Ureter (tissue), 1 donor: ENCODE measurements at regions not wholly inside any gene's neighbourhood (a gene's known extent, or its start where the extent isn't known, plus 50 kb on each side); places are given as distances from the start of the nearest gene placed in this dataset.
"Not testable (repeated sequence)": the region's sequence is repeated elsewhere in the genome, so short reads cannot be mapped to it uniquely, and the experiment has no call there.

ENCODE experiments used
- DNase-seq: peaks from one replicate; pipeline ENCODE4 v3.0.0-alpha.2; 2020; ENCODE audit warnings: low spot score
- donor health status: DM: yes; HTN: yes; CAD: no.

DNA sequence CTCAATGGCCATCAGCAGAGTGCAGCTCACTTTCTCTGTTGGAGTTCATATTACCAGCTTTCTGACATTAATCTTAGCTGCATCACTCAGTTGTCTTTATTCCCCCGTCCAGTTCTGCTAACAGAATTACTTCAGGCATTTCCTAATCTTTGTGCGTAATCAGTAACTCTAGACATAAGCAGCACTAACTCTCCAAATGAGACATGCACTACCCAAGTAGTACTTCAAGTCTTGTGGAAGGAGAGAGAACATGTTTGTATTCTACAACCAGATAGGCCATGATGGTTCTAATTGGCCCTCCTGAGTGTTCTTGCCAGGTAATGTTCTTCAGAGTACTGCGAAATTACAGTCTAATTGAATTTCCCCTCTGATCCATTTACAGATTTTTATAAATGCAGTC, 448.5 kb upstream of the RPS6KA3 start:
- DNase-seq, result no peak

DNA sequence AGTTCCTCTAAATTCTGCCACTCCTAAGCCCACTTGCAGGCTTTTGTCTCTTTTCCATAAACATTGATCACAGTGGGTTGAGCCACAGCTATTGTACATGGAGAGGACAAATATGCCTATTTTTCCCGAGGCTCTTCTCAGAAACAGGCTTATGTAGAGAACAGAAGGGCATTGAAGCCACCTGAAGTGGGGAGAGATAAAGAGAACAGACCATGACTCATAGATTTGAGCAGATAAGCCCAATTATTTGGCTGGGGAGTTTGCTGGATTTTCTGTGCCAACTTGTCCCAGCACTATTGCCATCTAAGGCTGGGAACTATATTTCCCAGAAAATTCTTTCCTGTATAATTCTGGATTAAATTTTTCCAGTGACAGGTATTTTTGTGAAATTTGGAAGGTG, 446.1 kb upstream of the RPS6KA3 start:
- no peak for DNase-seq

DNA sequence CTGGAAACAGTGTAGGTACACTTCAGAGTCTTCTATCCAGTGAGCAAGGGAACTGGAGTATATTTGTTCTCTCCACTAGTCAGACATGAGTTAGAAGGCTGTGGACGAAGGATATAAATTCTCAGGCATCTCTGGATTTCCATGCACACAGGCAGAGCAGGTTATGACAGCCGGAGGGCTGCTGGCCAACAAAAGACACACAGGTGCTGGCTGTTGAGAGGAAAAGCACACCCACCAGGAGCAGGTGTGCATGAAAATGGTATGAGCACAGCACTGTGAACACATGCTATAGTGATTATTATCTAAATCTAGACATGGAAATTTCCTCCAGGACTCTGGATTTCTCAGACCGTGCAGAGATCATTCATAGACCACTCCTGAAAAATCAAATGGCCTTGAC, 444.7 kb upstream of the RPS6KA3 start:
- DNase-seq, result no peak

DNA sequence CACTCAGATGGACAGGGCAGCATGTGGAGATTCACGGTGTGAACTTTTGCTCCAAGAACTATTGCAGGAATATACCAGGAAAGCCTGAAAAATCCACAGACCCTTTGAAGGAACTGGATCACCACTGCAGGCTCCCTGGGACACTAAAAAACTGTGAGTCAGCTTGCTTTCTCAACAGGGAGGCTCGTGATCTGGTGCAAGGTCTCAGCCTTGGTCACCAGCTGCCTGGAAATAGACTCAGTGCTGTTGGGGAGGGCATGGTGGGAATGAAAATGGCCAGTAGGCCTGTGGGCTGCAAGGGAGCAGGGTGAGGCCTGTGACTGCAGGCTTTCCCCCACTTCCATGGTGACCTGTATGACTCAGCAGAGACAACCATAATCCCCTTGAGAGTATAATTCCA, 426.4 kb upstream of the RPS6KA3 start:
- no peak for DNase-seq

DNA sequence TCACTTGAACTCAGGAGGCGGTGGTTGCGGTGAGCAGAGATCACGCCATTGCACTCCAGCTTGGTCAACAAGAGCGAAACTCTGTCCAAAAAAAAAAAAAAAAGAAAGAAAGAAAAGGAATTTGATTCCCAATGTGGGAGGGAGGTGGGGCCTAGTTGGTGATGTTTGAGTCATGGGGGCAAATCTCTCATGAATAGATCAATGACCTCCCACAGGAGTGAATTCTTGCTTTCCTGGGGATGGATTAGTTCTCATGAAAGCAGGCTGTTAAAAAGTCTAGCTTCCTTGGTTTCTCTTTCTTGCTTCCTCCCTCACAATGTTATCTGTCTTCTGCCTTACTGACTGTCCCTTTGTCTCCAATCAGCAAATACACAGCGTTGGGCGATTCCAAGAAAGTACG, 419.5 kb upstream of the RPS6KA3 start:
- no peak for DNase-seq

DNA sequence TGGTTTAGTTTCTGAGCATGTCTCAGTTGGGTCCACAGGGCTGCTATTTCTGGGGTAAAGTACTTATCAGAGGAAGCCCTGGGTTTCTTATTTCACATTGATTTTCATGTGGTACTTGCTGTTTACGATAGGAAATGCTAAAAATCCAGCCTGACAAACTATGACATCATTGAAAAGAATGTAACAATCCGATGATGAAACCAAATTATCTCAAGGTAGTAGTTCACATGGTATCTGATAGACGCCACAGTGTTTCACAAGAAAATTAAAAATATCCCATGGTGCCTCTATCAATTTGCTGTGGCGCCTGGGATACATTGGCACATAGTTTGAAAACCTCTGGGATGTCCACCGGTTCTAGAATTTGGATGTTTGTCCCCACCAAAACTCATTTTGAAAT, 418.9 kb upstream of the RPS6KA3 start:
- DNase-seq, result no peak

DNA sequence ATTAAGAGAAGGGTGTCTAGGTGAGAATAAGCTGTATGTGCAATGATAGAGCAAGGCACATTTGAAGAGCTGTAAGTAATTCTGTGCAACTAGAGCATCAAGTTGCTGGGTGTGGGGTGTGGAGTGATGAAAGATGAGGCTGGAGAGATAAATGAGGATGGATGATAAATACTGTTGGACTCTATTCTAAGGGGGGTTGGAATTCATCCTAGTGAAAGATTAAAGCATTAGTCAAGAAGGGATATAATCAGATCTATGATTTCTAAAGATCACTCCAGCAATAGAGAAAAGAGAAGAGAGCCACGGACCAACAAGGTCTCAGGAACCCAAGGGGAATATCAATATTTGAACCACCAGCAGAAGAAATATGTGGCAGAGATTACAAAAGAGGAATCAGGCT, 415.0 kb upstream of the RPS6KA3 start:
- DNase-seq, result no peak

DNA sequence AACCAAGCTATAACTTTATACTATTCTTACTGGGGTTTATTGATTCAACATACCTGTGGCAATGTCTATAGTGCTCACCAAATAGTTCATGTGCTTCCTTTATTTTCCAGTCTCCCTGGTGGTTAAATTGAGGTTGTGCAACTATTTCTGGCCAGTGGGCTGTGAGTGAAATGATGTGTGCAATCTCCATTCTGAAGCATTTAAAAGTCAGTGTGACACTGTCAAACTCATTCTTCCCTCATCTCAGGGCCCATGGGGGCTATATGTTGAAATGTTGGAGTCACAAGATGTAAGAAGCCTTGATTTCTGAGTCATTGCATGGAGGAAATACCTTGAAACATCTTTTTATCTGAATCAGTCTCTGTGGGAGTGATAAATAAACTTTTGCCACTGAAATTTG, 414.3 kb upstream of the RPS6KA3 start:
- DNase-seq, result no peak

DNA sequence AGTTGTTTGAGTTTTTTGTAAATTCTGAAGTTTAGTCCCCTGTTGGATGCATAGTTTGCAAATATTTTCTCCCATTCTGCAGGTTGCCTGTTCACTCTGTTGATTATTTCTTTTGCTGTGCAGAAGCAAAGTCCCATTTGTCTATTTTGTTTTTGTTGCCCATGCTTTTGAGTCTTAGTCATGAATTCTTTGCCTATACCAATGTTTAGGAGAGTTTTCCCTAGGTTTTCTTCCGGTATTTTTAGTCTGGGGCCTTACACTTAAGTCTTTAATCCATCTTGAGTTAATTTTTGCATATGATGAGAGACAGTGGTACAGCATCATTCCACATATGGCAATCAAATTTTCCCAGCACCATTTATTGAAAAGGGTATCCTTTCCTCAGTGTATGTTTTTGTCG, 405.8 kb upstream of the RPS6KA3 start:
- no peak for DNase-seq

DNA sequence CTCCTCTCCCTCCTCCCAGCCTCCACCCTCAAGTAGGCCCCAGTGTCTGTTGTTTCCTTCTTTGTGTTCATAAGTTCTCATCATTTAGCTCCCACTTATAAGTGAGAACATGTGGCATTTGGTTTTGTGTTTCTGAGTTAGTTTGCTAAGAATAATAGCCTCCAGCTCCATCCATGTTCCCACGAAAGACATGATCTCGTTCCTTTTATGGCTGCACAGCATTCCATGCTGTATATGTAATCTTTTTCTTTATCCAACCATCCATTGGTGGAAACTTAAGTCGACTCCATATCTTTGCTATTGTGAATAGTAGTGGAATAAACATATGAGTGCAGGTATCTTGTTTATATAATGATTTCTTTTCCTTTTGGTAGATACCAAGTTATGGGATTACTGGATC, 405.0 kb upstream of the RPS6KA3 start:
- DNase-seq, result not testable (repeated sequence)

DNA sequence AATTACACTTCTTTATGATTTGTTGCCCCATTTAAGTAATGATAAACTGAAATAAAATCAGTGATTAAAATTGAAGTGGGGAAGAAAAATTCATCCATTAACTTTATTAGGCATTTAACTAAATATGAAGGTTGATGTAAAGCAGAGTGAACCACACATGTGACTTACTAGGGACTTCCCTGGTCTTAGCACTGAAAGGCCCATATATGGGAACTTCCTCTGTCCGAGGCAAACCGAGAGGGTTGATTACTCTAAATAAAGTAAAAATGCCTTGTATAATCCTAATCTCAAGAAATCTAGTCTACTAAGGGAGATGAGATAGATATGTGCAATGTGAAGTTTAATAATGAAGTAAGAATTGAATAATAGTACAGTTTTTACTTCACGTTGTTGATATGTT, 403.9 kb upstream of the RPS6KA3 start:
- DNase-seq, result no peak

DNA sequence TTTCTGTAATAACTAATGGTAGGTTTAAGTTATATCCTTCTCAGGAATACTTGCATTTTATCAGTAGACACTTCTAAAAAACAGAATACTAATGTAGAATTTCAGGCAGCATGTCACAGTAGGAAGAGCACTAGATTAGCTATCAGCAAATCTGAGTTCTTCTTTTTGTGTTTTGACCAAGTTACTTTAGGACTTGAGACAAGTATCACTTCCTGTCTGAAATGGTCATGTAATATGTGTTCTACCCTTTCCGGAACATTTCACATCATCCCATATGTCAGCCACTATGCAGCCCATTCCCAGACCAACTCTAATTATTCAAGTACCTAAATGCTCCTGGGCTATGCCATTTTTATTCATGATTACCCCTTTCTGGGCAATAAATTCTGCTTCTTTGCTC, 401.8 kb upstream of the RPS6KA3 start:
- no peak for DNase-seq

DNA sequence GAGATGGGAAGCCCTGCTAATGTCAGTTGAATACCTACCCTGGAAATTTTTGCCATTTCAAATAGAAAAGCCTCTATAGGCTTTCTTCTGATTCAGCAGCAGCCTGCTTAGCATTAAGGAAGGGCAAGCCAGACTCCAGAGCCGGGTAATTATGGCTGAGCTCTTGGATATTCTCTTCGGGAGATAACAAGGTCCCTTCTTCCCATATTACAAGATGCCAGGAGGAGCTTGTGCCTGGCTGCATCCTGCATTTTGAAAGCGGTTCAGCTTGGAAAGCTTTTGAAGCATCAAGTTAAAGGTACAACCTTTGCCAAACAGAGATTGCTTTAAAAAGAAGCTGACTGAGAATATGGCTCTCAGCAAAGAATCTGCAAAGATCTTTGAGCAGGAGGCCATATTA, 399.6 kb upstream of the RPS6KA3 start:
- DNase-seq, result no peak

DNA sequence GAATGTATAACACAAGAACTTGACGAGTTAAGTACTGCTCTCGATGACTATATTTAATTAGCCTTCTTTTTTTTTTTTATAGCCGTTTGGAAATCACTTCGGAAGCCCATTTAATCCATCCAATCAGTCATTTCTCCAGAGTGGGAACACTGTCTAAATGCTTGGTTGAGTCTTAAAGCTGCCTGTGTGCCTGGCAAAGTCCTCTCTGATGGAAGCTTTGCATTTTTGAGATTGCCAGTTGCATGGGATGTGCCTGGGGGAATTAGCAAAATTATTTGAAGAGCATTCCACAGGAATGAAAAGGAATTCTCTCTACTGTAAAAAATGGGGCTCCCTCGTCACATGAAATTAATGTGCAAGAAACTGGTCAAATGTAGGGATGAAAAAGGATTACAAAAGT, 398.8 kb upstream of the RPS6KA3 start:
- DNase-seq, result no peak

DNA sequence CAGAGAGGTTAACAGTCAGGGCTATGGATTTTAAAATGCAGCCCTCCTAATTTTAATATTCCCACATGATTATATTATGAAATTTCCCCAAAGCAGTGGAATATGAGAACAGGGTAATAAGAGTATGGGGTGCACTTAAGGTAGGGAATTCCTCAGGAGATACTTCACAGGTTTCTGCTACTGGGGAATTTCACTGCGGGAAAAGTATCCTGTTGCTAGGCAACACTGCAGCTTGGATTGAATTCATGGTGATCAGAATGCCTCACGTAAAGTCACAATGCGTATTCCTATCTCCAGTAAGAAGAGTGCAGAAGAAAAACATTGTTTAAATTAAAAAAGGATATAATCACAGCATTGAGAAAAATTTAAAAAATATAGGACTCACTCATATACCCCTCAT, 398.1 kb upstream of the RPS6KA3 start:
- DNase-seq, result no peak

DNA sequence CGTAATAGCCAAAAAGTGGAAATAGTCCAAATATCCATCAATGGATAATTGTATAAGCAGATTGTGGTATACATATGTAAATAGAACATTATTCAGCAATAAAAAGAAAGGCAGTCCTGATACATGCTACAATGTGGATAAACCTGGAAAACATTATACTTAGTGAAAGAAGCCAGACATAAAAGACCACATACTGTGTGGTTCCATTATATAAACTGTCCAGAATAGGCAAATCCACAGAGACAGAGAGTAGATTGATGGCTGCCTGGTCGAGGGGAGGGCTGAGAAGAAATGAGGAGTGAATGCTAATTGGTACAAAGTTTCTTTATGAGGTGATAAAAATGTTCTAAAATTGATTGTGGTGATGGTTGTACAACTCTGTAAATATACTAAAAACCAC, 397.4 kb upstream of the RPS6KA3 start:
- DNase-seq, result no peak

DNA sequence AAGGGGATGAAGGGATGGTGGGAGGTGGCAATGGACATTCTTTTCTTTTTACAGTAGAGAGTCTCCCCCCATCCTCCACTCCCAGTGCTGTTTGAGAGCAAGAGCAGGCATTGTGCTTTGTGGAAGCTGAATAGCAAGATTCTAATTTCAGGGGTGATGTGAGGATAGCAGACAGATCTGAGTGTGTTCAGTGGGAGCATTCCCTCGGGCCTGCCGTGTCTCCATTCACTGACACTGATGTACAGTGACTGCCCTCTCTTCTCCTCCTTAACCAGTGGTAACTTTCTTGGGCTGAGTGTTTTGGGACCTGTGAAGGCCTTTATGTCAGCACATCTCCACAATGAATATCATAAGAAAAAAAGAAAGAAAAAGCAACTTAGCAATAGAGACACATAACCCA, 396.6 kb upstream of the RPS6KA3 start:
- no peak for DNase-seq

DNA sequence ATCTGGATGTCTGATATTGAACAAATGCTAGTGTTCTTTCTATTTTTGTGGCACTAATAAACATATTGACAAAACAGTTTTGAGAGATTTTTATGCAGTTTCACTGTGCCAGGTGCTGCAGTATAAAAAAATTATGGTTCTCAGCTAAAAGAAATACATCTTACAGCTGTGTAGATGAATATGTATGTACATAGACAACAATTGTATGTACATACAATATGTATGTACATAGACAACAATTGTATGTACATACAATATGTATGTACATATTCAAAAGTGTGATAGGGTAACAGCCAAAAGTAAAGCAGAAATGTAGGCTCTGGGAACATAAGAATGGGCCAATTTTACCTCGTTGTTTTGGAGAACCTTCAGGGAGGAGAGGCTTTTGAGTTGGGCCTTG, 390.0 kb upstream of the RPS6KA3 start:
- no peak for DNase-seq

DNA sequence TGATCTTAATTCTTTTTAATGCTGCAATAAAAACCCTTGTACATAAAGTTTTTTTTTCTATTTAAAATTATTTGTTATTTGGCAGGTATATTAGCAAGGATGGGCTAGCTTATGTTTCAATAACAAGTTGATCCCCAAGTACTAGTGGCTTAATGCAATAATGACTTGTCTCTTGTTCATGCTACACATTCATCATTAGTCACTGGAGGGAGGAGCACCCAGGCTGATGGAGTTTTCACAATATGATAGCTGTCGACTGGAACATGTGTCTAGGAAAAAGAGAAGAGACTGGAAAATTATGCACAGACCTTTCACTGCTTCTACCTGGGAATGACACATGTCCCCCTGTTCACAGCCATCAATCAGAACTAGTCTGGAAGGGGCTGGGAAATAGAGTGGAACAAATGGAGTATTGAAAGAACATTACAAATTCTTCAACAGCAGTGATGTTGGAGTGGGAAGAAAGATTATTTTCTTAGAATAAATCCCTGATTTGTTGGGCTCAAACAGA, 387.9 kb upstream of the RPS6KA3 start:
- no peak for DNase-seq

DNA sequence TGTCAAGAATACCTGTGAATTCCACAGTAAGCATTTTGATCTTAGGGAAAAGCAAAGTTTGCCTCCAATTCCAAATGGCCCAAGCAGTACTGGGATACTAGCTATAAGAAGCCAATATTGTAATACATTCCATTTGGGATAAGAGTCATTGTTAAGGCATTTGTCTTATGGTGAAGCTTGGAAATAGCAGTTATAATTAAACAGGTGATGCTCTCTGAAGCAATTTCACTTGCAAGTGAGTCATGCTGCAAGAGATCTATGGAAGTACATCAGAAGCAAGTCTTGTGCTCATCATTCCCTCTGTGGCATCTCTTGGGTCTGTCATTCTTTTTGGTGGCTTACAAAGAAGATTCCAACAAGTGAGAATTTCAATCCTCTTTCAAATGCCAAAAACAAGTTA, 386.4 kb upstream of the RPS6KA3 start:
- DNase-seq, result no peak

DNA sequence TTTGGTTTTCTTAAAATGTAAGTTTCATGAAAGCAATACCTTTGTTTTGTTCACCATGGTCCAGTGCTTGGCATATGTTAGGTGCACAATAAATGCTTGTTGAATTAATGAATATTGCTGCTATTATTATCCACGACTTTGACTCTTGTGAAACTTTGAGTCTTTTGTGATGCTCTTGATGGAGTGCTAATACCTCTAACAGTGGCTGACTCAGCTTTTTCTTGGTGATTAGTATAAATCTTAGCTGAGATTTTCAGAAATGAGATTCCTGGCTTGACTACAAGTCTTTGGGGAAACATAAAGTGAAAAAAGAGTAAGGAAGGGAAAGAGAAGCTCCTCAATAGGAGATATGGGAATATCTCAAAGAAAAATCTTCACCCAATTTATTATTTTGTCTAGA, 375.2 kb upstream of the RPS6KA3 start:
- no peak for DNase-seq

DNA sequence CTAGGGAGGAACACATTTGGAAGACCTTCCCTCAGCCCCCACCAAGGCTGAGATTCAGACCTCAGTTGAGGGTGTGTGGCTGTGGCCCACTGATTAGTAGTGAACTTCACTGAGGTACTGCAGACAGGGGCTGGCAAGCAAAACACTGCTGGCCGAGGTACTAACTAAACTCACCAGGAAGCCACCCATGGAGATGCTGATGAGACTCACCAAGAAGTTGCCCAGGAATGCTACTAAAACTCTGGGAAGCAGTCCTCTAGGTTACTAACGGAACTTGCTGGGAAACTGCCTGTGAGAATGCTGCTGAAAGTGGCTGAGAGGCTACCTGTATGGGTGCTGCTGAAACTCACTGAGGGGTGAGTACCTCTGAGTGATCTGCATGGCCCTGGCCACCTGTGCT, 372.4 kb upstream of the RPS6KA3 start:
- DNase-seq, result no peak

DNA sequence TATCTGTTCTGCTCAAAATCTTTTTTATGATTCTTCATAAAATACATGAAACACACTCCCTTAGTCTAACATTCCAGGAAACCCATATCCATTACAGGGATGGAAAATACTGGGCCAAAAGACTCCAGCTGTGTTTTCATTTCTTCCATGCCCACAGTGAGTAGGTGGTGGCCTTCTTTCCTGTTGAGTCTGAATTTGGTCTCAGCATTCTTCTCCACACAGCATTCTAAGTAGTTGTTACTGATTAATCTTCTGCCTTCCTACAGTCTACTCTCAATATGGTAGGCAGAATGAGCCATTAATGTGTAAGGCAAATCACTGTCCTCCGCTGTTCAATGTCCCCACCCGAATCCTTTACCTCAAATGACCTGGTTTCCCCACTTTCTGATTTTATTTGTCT, 370.6 kb upstream of the RPS6KA3 start:
- DNase-seq, result no peak

DNA sequence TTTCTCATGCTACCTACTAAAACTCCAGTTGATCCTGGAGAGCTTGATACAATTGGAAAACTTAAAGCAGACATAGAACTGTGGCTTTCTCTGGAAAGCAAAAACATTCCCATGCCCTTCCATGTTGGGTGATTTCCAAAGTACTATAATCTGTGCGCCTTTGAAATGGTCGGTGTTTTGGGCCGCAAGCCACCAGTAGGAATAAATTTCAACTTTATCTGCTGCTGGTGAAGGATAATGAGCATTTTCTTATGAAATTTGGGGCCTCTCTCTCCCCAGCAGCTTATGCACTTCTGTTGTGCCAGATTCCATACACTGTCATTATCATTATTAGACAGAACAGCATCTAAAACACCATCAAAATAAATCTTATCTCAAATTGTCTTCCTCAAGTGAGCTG, 366.7 kb upstream of the RPS6KA3 start:
- DNase-seq, result no peak

DNA sequence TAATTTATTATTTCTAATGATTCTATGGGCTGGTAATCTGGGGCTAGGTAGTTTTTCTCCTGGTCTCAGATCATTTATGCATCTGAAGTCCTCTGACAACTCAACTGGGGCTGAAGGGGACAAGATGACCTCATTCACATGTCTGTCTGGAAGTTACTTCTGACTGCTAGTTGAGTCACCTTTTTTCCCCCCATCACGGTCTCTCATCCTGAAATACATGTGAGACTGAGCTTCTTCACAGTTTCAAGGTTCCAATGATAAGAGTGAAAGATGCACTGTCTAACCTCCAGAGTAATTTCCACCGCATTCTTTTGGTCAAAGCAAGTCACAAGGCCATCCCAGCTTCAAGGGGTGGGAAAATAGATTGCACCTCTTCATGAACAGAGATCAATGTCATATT, 356.7 kb upstream of the RPS6KA3 start:
- DNase-seq, result no peak
